ENCODE measurements at regions not wholly inside any gene's neighbourhood (a gene's known extent, or its start where the extent isn't known, plus 50 kb on each side); places are given as distances from the start of the nearest gene placed in this dataset.

DNA sequence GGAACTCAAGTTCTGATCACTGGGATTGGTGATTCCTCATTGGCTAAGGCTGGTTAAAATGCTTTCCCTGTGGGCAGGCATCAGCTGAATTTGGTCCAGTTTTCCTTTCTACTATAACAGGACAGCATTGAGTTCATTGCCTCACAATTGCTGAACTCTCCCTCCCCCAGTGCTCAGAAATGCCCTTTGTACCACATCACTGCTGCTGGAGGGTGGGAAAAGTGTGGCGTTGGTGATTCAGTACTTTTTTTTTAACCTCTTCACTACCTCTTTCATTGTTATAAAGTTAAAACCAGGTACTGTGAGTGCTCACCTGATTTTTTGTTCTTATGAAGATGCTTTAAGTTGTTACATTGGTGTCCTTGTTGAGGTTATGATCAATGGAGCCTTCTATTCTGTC, 69.3 kb upstream of the IL2 start:
- TF ChIP-seq CTCF (IDR thresholded peaks at IDR 0.05; ENCODE audit: unreplicated experiment): no peak

DNA sequence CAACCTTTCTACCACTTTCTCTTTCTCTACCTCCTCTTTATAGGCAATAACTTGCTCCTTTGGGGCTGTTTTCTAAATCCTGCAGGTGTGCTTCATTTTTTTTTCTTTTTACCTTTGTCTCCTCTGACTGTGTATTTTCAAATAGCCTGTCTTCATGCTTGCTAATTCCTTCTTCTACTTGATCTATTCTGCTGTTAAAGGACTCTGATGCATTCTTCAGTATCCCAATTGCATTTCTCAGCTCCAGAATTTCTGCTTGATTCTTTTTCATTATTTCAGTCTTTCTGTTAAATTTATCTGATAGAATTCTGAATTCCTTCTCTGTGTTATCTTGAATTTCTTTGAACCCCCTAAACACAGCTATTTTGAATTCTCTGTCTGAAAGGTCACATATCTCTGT, 67.7 kb upstream of the IL2 start:
- Mint-ChIP-seq H3K27ac (ENCODE audit: unreplicated experiment) (no peak overlapping the region), H3K4me1 (ENCODE audit: low read depth, unreplicated experiment) (no peaks in the 10 kb centered on the region), H3K27me3 (ENCODE audit: unreplicated experiment) (peaks cover 2% of the 10 kb centered on the region), H3K4me3 (ENCODE audit: low read depth, unreplicated experiment) (no peak overlapping the region), H3K9me3 (ENCODE audit: low read depth, unreplicated experiment) (peaks cover 8% of the 10 kb centered on the region), H3K36me3 (ENCODE audit: insufficient read depth, unreplicated experiment) (no peaks in the 10 kb centered on the region)
- intact Hi-C loops (cut with micrococcal nuclease; ENCODE audit: unreplicated experiment): no loop called here
- no peak for TF ChIP-seq CTCF (IDR thresholded peaks at IDR 0.05; ENCODE audit: unreplicated experiment)
- CTCF ChIA-PET: no interaction called here
- BruUV-seq (replicated peaks): no TSS peak
- no peak for DNase-seq

More for the DNA sequence above, 69.3 kb upstream of the IL2 start:
- Mint-ChIP-seq H3K4me1 (ENCODE audit: low read depth, unreplicated experiment) (no peaks in the 10 kb centered on the region), H3K27me3 (ENCODE audit: unreplicated experiment) (no peaks in the 10 kb centered on the region), H3K27ac (ENCODE audit: unreplicated experiment) (no peak overlapping the region), H3K36me3 (ENCODE audit: insufficient read depth, unreplicated experiment) (no peaks in the 10 kb centered on the region), H3K4me3 (ENCODE audit: low read depth, unreplicated experiment) (no peak overlapping the region), H3K9me3 (ENCODE audit: low read depth, unreplicated experiment) (peaks cover 8% of the 10 kb centered on the region)
- no peak for DNase-seq
- intact Hi-C loops (cut with micrococcal nuclease; ENCODE audit: unreplicated experiment): no loop called here
- BruUV-seq (replicated peaks): no TSS peak
- CTCF ChIA-PET: no interaction called here

DNA sequence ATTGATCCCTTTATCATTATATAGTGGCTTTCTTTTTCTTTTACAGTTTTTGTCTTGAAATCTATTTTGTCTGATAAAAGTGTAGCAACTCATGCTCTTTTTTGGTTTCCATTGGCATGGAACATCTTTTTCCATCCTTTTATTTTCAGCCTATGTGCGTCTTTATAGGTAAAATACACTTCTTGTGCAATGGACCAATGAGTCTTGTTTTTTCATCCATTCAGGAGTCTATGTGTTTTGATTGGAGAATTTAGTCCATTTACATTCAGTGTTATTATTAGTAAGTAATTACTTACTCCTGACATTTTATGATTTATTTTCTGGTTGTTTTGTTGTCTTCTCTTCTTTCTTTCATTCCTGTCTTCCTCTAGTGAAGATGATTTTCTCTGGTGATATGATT, 66.4 kb upstream of the IL2 start:
- H3K4me1 Mint-ChIP-seq (ENCODE audit: low read depth, unreplicated experiment): no peaks in the 10 kb centered on the region
- no peak overlapping the region for H3K4me3 Mint-ChIP-seq (ENCODE audit: low read depth, unreplicated experiment)
- CTCF ChIA-PET: interaction anchor here (0.6 kb wide), 1 partner anchor 363 kb away, joined by 3 read pairs; no protein-coding TSS in a partner anchor
- DNase-seq: no peak
- no peaks in the 10 kb centered on the region for H3K36me3 Mint-ChIP-seq (ENCODE audit: insufficient read depth, unreplicated experiment)
- H3K27ac Mint-ChIP-seq (ENCODE audit: unreplicated experiment): no peak overlapping the region
- peaks cover 14% of the 10 kb centered on the region for H3K27me3 Mint-ChIP-seq (ENCODE audit: unreplicated experiment)
- intact Hi-C loops (cut with micrococcal nuclease; ENCODE audit: unreplicated experiment): no loop called here
- peaks cover 8% of the 10 kb centered on the region for H3K9me3 Mint-ChIP-seq (ENCODE audit: low read depth, unreplicated experiment)
- no TSS peak for BruUV-seq (replicated peaks)
- TF ChIP-seq CTCF (IDR thresholded peaks at IDR 0.05; ENCODE audit: unreplicated experiment): no peak

DNA sequence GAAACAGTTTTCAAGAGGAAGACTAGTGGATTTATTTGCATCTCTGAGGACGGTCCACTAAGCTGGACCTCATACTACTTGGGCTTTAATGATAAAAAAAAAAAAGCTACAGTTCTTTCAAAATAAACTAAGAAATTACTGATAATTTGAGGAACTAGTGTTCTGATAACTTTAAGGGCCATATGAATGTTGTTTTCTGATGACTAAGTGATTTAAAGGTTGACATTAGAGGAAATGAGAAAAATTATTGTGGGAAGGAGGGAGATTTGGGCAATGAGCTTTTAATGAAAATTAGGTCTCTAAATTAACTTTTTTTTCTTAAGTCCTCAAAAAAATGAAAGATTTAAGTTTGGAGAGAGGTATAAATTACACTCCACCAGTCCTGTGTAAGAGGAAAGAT, 60.8 kb upstream of the IL2 start:
- H3K27me3 Mint-ChIP-seq (ENCODE audit: unreplicated experiment): peaks cover 56% of the 10 kb centered on the region
- BruUV-seq (replicated peaks): no TSS peak
- CTCF ChIA-PET: no interaction called here
- no peak overlapping the region for H3K27ac Mint-ChIP-seq (ENCODE audit: unreplicated experiment)
- no peak for TF ChIP-seq CTCF (IDR thresholded peaks at IDR 0.05; ENCODE audit: unreplicated experiment)
- intact Hi-C loops (cut with micrococcal nuclease; ENCODE audit: unreplicated experiment): no loop called here
- DNase-seq: no peak
- H3K4me3 Mint-ChIP-seq (ENCODE audit: low read depth, unreplicated experiment): no peak overlapping the region
- no peaks in the 10 kb centered on the region for H3K36me3 Mint-ChIP-seq (ENCODE audit: insufficient read depth, unreplicated experiment)
- no peaks in the 10 kb centered on the region for H3K9me3 Mint-ChIP-seq (ENCODE audit: low read depth, unreplicated experiment)
- H3K4me1 Mint-ChIP-seq (ENCODE audit: low read depth, unreplicated experiment): no peaks in the 10 kb centered on the region

- Mint-ChIP-seq H3K4me3 (ENCODE audit: low read depth, unreplicated experiment) (no peak overlapping the region), H3K36me3 (ENCODE audit: insufficient read depth, unreplicated experiment) (no peaks in the 10 kb centered on the region), H3K27ac (ENCODE audit: unreplicated experiment) (no peak overlapping the region), H3K9me3 (ENCODE audit: low read depth, unreplicated experiment) (no peaks in the 10 kb centered on the region), H3K27me3 (ENCODE audit: unreplicated experiment) (peaks cover 66% of the 10 kb centered on the region), H3K4me1 (ENCODE audit: low read depth, unreplicated experiment) (no peaks in the 10 kb centered on the region)
- intact Hi-C loops (cut with micrococcal nuclease; ENCODE audit: unreplicated experiment): no loop called here
- no peak for DNase-seq
- CTCF ChIA-PET: no interaction called here
- BruUV-seq (replicated peaks): no TSS peak
- no peak for TF ChIP-seq CTCF (IDR thresholded peaks at IDR 0.05; ENCODE audit: unreplicated experiment)
Observed at GRCh38 chr4:122516376-122516775, 59.9 kb upstream of the IL2 start.

Measured in Calu3 (cell line).